Fibroblast of pulmonary artery (primary cell): ENCODE measurements at regions not wholly inside any gene's neighbourhood (a gene's known extent, or its start where the extent isn't known, plus 50 kb on each side); places are given as distances from the start of the nearest gene placed in this dataset.

Experiments used
- DNase-seq: peaks from one replicate; pipeline ENCODE4 v3.0.0-alpha.2; 2010; ENCODE audit warnings: low read depth
- H3K4me3 ChIP-seq: replicated peaks from 2 replicates; pipeline ENCODE4 v1.5.1; 2011; ENCODE audit warnings: low read depth, mild to moderate bottlenecking, control low read depth, low read length, moderate library complexity
- CTCF ChIP-seq: IDR thresholded peaks from 2 replicates; pipeline ENCODE4 v1.5.1; 2011; ENCODE audit warnings: mild to moderate bottlenecking, control low read depth, low read length, inconsistent platforms; ENCODE audit errors: missing control alignments

- no peak for DNase-seq
- no peak overlapping the region for H3K4me3 ChIP-seq
- no peak for TF ChIP-seq CTCF
Measured at GRCh38 chr7:46636022-46636421, 715.0 kb upstream of the IGFBP3 start.

GRCh38 chr7:46633630-46634240, 712.7 kb upstream of the IGFBP3 start:
- H3K4me3 ChIP-seq: no peak overlapping the region
- peak; percentile 22 for DNase-seq
- no peak for TF ChIP-seq CTCF

GRCh38 chr7:46633200-46633599, 712.1 kb upstream of the IGFBP3 start:
- TF ChIP-seq CTCF: no peak
- H3K4me3 ChIP-seq: no peak overlapping the region
- DNase-seq: no peak

GRCh38 chr7:46630031-46630430, 709.0 kb upstream of the IGFBP3 start:
- H3K4me3 ChIP-seq: no peak overlapping the region
- TF ChIP-seq CTCF: no peak
- DNase-seq: peak; percentile 21

GRCh38 chr7:46628389-46628788, 707.3 kb upstream of the IGFBP3 start:
- DNase-seq: no peak
- H3K4me3 ChIP-seq: no peak overlapping the region
- TF ChIP-seq CTCF: no peak

GRCh38 chr7:46626691-46627310, 705.7 kb upstream of the IGFBP3 start:
- TF ChIP-seq CTCF: no peak
- H3K4me3 ChIP-seq: no peak overlapping the region
- DNase-seq: peak; percentile 29

GRCh38 chr7:46626261-46626660, 705.2 kb upstream of the IGFBP3 start:
- no peak for DNase-seq

More at GRCh38 chr7:46626261-46626660, 705.2 kb upstream of the IGFBP3 start:
- no peak overlapping the region for H3K4me3 ChIP-seq
- TF ChIP-seq CTCF: no peak
